CD4-positive, alpha-beta T cell treated with Interleukin-15 for 4 hours (primary cell): ENCODE measurements at regions not wholly inside any gene's neighbourhood (a gene's known extent, or its start where the extent isn't known, plus 50 kb on each side); places are given as distances from the start of the nearest gene placed in this dataset.
"Not testable (repeated sequence)": the region's sequence is repeated elsewhere in the genome, so short reads cannot be mapped to it uniquely, and the experiment has no call there.

Experiments
- DNase-seq: peaks from one replicate; pipeline ENCODE4 v3.0.0-alpha.2; 2020; ENCODE audit warnings: low spot score

- DNase-seq = no peak
Observed at GRCh38 chr3:87489892-87490291, 213.5 kb upstream of the POU1F1 start.

- DNase-seq = no peak
Observed at GRCh38 chr3:87488765-87489164, 212.4 kb upstream of the POU1F1 start.

- not testable (repeated sequence) for DNase-seq
Observed at GRCh38 chr3:87486635-87487034, 210.3 kb upstream of the POU1F1 start.

GRCh38 chr3:87486115-87486514, 209.7 kb upstream of the POU1F1 start:
- DNase-seq = no peak

GRCh38 chr3:87478716-87479115, 202.3 kb upstream of the POU1F1 start:
- no peak for DNase-seq

GRCh38 chr3:87473944-87474343, 197.6 kb upstream of the POU1F1 start:
- no peak for DNase-seq

GRCh38 chr3:87468938-87469337, 192.6 kb upstream of the POU1F1 start:
- no peak for DNase-seq

- DNase-seq = no peak
Observed at GRCh38 chr3:87468235-87468634, 191.9 kb upstream of the POU1F1 start.

GRCh38 chr3:87462228-87462627, 185.8 kb upstream of the POU1F1 start:
- DNase-seq = no peak

- no peak for DNase-seq
Observed at GRCh38 chr3:87461443-87461842, 185.1 kb upstream of the POU1F1 start.

GRCh38 chr3:87461036-87461435, 184.7 kb upstream of the POU1F1 start:
- no peak for DNase-seq

- no peak for DNase-seq
Observed at GRCh38 chr3:87448558-87448957, 172.2 kb upstream of the POU1F1 start.

GRCh38 chr3:87446849-87447387, 170.5 kb upstream of the POU1F1 start:
- no peak for DNase-seq

GRCh38 chr3:87442470-87442869, 166.1 kb upstream of the POU1F1 start:
- DNase-seq = no peak

GRCh38 chr3:87437765-87438164, 161.4 kb upstream of the POU1F1 start:
- no peak for DNase-seq

GRCh38 chr3:87436781-87437543, 160.6 kb upstream of the POU1F1 start:
- DNase-seq = no peak

- DNase-seq = no peak
Observed at GRCh38 chr3:87435926-87436620, 159.7 kb upstream of the POU1F1 start.

- DNase-seq = not testable (repeated sequence)
Observed at GRCh38 chr3:87433445-87433844, 157.1 kb upstream of the POU1F1 start.

GRCh38 chr3:87426918-87427317, 150.5 kb upstream of the POU1F1 start:
- no peak for DNase-seq

- DNase-seq = no peak
Observed at GRCh38 chr3:87425056-87425455, 148.7 kb upstream of the POU1F1 start.

GRCh38 chr3:87423336-87423735, 147.0 kb upstream of the POU1F1 start:
- DNase-seq = no peak

- DNase-seq = no peak
Observed at GRCh38 chr3:87422333-87422732, 145.9 kb upstream of the POU1F1 start.

GRCh38 chr3:87420171-87420570, 143.8 kb upstream of the POU1F1 start:
- no peak for DNase-seq
